ENCODE measurements at regions not wholly inside any gene's neighbourhood (a gene's known extent, or its start where the extent isn't known, plus 50 kb on each side); places are given as distances from the start of the nearest gene placed in this dataset.

DNA sequence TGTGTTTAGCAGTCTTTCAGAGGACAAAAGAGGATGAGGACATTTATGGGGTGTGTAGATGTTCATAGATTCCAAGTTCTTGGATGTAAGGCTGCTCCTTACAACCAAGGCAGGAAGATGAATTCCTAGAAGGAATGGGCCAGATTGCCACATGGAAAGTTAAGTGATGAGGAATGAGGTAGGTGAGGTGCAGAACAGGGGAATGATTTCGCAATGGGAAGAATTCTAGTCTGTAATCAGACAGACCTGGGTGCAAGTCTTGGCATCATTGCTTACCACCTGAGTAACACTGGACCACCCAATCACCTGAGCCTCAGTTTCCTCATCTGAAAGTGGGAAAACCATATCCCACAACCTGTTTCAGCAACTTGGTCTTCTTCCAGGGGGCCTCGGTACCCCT is 174.9 kb downstream of the IER5 start:
- TF ChIP-seq TAF1 (IDR thresholded peaks at IDR 0.05; ENCODE audit: low read depth, low read length) = no peak
- no peak for TF ChIP-seq POU2F2 (IDR thresholded peaks at IDR 0.05; ENCODE audit: low read depth, low read length)
- TF ChIP-seq POLR2A (IDR thresholded peaks at IDR 0.05; ENCODE audit: low read depth, low read length) = no peak
- no peak for TF ChIP-seq PAX5 (IDR thresholded peaks at IDR 0.05; ENCODE audit: insufficient read depth, low read length, severe bottlenecking)
- no peak for TF ChIP-seq POLR2AphosphoS5 (IDR thresholded peaks at IDR 0.05; ENCODE audit: low read depth, low read length)
- FAIRE-seq (no peak), DNase-seq (ENCODE audit: insufficient read length, low spot score) (no peak)

DNA sequence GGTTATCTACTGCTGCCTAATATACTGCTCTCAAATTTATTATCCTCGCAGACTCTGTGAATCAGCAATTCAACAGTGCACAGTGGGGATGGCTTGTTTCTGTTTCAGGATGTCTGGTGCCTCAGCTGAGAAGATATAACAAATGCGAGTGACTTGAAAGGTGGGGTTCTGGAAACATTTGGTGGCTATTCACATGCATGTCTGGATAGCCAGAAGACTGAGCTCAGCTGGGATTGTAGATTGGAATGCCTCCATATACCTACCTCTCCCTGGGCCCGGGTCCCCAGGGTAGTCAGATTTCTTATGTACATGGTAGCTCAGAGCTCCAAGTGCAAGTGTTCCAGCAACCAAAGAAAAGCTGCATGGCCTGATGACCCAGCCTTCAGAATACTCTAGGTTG is 176.3 kb downstream of the IER5 start:
- FAIRE-seq (no peak), DNase-seq (ENCODE audit: insufficient read length, low spot score) (no peak)
- TF ChIP-seq TAF1 (IDR thresholded peaks at IDR 0.05; ENCODE audit: low read depth, low read length) = no peak
- TF ChIP-seq POU2F2 (IDR thresholded peaks at IDR 0.05; ENCODE audit: low read depth, low read length) = no peak
- no peak for TF ChIP-seq SPI1 (IDR thresholded peaks at IDR 0.05; ENCODE audit: low read depth, low read length)

DNA sequence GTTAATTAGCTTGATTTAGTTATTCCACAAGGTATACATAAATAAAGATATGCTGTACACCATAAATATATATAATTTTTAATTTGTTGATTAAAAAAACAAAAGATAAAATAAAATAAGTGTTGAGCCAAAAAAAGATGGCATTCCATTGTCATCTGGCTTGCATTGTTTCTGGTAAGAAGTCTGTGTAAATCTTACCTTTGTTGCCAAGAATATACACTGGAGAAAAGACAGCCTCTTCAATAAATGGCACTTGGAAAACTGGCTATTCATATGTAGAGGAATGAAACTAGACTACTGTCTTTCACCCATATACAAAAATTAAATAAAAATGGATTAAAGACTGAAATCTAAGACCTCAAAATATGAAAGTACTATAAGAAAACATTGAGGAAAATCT is 196.5 kb downstream of the IER5 start:
- TF ChIP-seq PAX5 (IDR thresholded peaks at IDR 0.05; ENCODE audit: insufficient read depth, low read length, severe bottlenecking) (no peak), POLR2AphosphoS5 (IDR thresholded peaks at IDR 0.05; ENCODE audit: low read depth, low read length) (no peak), TAF1 (IDR thresholded peaks at IDR 0.05; ENCODE audit: low read depth, low read length) (no peak), POU2F2 (IDR thresholded peaks at IDR 0.05; ENCODE audit: low read depth, low read length) (no peak), POLR2A (IDR thresholded peaks at IDR 0.05; ENCODE audit: low read depth, low read length) (no peak), SPI1 (IDR thresholded peaks at IDR 0.05; ENCODE audit: low read depth, low read length) (no peak)
- FAIRE-seq (no peak), DNase-seq (ENCODE audit: insufficient read length, low spot score) (no peak)

DNA sequence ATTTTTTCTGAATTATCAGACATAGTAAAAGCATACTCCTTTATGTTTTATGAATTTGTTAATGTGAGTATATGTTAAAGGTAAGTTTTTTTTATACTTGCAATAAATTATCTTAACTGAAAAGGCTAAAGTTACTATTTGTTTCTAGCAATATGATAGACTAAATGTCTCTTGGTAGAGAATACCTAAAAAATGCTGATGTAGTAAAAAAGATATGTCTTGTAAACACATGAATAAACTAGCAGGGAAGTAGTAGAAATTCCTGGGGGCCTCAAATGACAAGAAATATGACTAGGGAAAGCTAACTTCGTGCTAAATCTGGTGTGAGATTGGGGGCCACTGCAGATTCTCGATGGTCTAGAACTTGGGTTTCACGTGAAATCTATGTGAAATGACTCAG is 188.1 kb upstream of the CACNA1E start:
- FAIRE-seq = no peak
- TF ChIP-seq POLR2AphosphoS5 (IDR thresholded peaks at IDR 0.05; ENCODE audit: low read depth, low read length) (no peak), PAX5 (IDR thresholded peaks at IDR 0.05; ENCODE audit: insufficient read depth, low read length, severe bottlenecking) (no peak), POU2F2 (IDR thresholded peaks at IDR 0.05; ENCODE audit: low read depth, low read length) (no peak), SPI1 (IDR thresholded peaks at IDR 0.05; ENCODE audit: low read depth, low read length) (no peak), POLR2A (IDR thresholded peaks at IDR 0.05; ENCODE audit: low read depth, low read length) (no peak), TAF1 (IDR thresholded peaks at IDR 0.05; ENCODE audit: low read depth, low read length) (no peak)
- DNase-seq (ENCODE audit: insufficient read length, low spot score) = no peak

DNA sequence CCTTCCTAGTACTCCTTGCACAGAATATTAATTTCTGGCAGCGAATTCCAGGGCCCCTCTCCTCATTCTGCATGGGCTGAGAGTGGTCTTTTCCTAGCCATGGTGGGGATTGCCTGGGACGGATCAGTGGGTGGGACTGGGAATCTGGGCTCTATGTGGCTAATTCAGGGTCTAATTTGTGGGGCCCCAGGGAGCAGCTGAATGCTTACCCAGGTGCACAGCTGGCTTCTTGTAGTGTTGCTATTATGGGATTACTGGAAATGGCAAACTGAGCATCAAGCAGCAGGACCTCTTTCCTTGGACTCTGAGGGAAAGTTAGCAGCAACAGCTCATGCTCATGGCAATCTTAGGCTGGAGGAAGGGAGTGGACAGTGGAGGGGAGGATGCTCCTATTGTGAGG is 187.1 kb upstream of the CACNA1E start:
- DNase-seq (ENCODE audit: insufficient read length, low spot score) = no peak
- no peak for FAIRE-seq
- TF ChIP-seq POLR2A (IDR thresholded peaks at IDR 0.05; ENCODE audit: low read depth, low read length) = no peak
- no peak for TF ChIP-seq POLR2AphosphoS5 (IDR thresholded peaks at IDR 0.05; ENCODE audit: low read depth, low read length)
- TF ChIP-seq POU2F2 (IDR thresholded peaks at IDR 0.05; ENCODE audit: low read depth, low read length) = no peak
- TF ChIP-seq SPI1 (IDR thresholded peaks at IDR 0.05; ENCODE audit: low read depth, low read length) = no peak
- TF ChIP-seq PAX5 (IDR thresholded peaks at IDR 0.05; ENCODE audit: insufficient read depth, low read length, severe bottlenecking) = no peak
- no peak for TF ChIP-seq TAF1 (IDR thresholded peaks at IDR 0.05; ENCODE audit: low read depth, low read length)

DNA sequence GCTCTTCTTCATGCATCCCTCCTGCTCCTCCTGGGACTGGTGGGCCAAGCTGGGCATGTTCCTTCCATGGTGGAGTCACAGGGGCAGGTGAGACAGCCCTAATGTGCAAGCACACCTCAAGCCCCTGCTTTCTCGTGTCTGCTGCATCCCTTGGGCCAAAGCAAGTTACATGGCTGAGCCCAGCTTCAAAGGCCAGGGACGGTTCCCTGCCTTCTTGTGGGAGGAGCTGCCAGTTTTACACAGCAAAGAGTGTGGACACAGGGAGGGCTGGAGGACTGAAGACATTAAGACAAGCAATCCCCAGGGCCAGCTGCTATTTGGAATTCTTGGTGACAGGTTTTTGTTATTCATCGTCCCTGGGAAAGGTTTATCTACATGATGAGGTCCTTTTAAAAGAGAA is 175.2 kb upstream of the CACNA1E start:
- no peak for FAIRE-seq
- DNase-seq (ENCODE audit: insufficient read length, low spot score) = no peak
- TF ChIP-seq TAF1 (IDR thresholded peaks at IDR 0.05; ENCODE audit: low read depth, low read length) (no peak), SPI1 (IDR thresholded peaks at IDR 0.05; ENCODE audit: low read depth, low read length) (no peak), POU2F2 (IDR thresholded peaks at IDR 0.05; ENCODE audit: low read depth, low read length) (no peak), POLR2A (IDR thresholded peaks at IDR 0.05; ENCODE audit: low read depth, low read length) (no peak), POLR2AphosphoS5 (IDR thresholded peaks at IDR 0.05; ENCODE audit: low read depth, low read length) (no peak), PAX5 (IDR thresholded peaks at IDR 0.05; ENCODE audit: insufficient read depth, low read length, severe bottlenecking) (no peak)

DNA sequence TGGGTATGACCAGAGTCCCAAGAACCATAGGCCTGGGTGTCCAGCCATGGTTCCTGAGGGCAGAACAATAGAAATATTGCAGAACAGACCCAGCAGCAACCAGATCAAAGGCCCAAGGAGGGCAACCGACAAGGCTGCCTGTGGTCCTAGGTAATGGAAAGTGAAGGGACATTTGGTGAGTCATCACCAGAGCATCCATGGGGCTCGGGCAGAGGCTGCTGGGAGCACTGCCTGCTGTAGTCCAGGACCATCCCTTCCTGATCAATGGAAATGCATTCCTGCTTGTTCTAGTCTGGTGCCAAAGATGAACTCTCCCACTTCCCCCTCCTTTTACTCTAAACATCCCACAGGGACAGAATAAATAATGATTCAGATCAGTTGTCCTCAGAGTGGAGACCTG is 172.8 kb upstream of the CACNA1E start:
- DNase-seq (ENCODE audit: insufficient read length, low spot score) = no peak
- TF ChIP-seq POU2F2 (IDR thresholded peaks at IDR 0.05; ENCODE audit: low read depth, low read length) (no peak), SPI1 (IDR thresholded peaks at IDR 0.05; ENCODE audit: low read depth, low read length) (no peak), TAF1 (IDR thresholded peaks at IDR 0.05; ENCODE audit: low read depth, low read length) (no peak), PAX5 (IDR thresholded peaks at IDR 0.05; ENCODE audit: insufficient read depth, low read length, severe bottlenecking) (no peak), POLR2AphosphoS5 (IDR thresholded peaks at IDR 0.05; ENCODE audit: low read depth, low read length) (no peak), POLR2A (IDR thresholded peaks at IDR 0.05; ENCODE audit: low read depth, low read length) (no peak)
- no peak for FAIRE-seq

DNA sequence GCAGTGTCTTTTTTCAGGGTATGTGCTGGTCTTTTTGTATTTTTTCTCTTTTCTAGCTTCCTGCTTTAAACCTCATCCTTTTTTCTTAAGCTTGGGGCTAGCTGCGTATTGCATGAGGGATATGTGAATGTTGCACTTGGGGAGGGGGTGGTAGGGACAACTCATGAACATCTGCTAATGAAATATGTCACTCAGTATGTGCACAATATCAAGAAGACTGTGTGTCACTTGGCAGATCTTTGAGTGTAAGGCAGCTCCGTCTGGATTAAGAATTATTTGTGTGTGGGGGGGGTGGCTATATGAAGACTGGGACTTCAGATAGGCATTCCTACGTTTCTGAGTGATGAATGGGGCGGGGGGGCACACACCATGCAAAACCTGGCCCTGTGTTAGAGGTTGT is 170.4 kb upstream of the CACNA1E start:
- TF ChIP-seq SPI1 (IDR thresholded peaks at IDR 0.05; ENCODE audit: low read depth, low read length) (no peak), POLR2AphosphoS5 (IDR thresholded peaks at IDR 0.05; ENCODE audit: low read depth, low read length) (no peak), POLR2A (IDR thresholded peaks at IDR 0.05; ENCODE audit: low read depth, low read length) (no peak), TAF1 (IDR thresholded peaks at IDR 0.05; ENCODE audit: low read depth, low read length) (no peak), PAX5 (IDR thresholded peaks at IDR 0.05; ENCODE audit: insufficient read depth, low read length, severe bottlenecking) (no peak), POU2F2 (IDR thresholded peaks at IDR 0.05; ENCODE audit: low read depth, low read length) (no peak)
- DNase-seq (ENCODE audit: insufficient read length, low spot score) (no peak), FAIRE-seq (no peak)

DNA sequence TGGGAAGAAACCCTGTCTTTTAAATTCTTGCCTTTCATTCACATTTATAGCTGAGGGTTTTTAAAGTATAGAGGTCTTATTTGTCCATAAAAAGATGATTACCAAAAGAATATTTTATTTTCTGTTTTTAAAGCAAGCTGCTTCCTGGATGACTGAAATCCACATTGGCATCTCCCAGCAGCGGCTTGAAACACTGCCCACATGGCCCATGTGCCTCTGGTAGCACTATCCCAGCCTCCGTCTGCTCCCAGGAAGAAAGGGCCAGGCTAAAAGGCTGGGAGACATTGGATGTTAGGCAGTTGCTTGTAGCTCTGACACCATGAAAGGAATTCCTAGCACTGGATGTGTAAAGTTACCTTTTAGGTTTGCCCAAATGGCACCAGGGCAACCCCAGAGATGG is 169.9 kb upstream of the CACNA1E start:
- DNase-seq (ENCODE audit: insufficient read length, low spot score) (no peak), FAIRE-seq (no peak)
- TF ChIP-seq SPI1 (IDR thresholded peaks at IDR 0.05; ENCODE audit: low read depth, low read length) (no peak), TAF1 (IDR thresholded peaks at IDR 0.05; ENCODE audit: low read depth, low read length) (no peak), POLR2A (IDR thresholded peaks at IDR 0.05; ENCODE audit: low read depth, low read length) (no peak), POU2F2 (IDR thresholded peaks at IDR 0.05; ENCODE audit: low read depth, low read length) (no peak), PAX5 (IDR thresholded peaks at IDR 0.05; ENCODE audit: insufficient read depth, low read length, severe bottlenecking) (no peak), POLR2AphosphoS5 (IDR thresholded peaks at IDR 0.05; ENCODE audit: low read depth, low read length) (no peak)

DNA sequence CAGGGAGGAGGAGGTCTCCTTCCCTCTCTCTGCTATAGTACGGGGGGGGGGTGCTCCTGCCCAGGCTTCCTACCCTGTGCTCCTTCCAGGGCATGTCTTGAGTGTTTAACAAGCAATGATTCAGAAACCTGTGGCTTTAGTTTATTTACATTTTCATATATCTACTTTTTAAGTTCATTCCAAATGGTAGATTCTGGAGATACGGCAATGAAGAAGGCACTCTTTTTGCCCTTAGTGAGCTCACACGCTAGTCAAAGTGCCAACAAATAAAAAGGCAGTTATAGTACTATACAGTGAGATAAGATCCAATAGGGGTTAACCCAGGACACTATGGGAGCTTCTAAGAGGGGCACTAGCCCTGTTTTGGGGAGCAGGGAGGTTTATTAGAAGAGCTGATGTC is 169.3 kb upstream of the CACNA1E start:
- no peak for FAIRE-seq
- no peak for TF ChIP-seq POLR2A (IDR thresholded peaks at IDR 0.05; ENCODE audit: low read depth, low read length)
- TF ChIP-seq SPI1 (IDR thresholded peaks at IDR 0.05; ENCODE audit: low read depth, low read length) = no peak
- TF ChIP-seq TAF1 (IDR thresholded peaks at IDR 0.05; ENCODE audit: low read depth, low read length) = no peak
- no peak for TF ChIP-seq POLR2AphosphoS5 (IDR thresholded peaks at IDR 0.05; ENCODE audit: low read depth, low read length)
- no peak for TF ChIP-seq POU2F2 (IDR thresholded peaks at IDR 0.05; ENCODE audit: low read depth, low read length)
- TF ChIP-seq PAX5 (IDR thresholded peaks at IDR 0.05; ENCODE audit: insufficient read depth, low read length, severe bottlenecking) = no peak
- DNase-seq (ENCODE audit: insufficient read length, low spot score) = no peak

Measured in GM12891 (cell line).